ENCODE measurements at regions not wholly inside any gene's neighbourhood (a gene's known extent, or its start where the extent isn't known, plus 50 kb on each side); places are given as distances from the start of the nearest gene placed in this dataset.
"Not testable (repeated sequence)": the region's sequence is repeated elsewhere in the genome, so short reads cannot be mapped to it uniquely, and the experiment has no call there.

DNA sequence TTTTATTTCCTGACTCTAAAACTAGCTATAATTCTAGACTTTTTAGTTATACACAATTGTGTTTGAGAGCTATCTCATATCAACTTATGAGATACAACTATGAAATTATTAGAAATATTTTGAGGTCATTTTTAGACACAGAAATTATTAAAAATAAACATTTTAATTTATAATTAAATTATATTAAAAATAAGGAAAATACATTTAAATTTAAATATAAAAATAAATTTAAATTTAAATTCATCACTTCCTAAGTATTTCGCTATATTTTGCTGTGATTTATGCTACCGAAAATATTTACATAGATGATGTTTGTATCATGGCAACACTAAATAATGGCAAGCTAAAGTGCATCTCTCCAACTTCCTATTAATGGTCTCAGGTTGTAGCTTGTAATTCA is 105.7 kb downstream of the ZNF716 start:
- in situ Hi-C loops (cut with HindIII; ENCODE audit: extremely low pct_ligation_motif_present, low pct_unique_long_range_greater_than_20kb); H2AFZ ChIP-seq (ENCODE audit: low read length); CTCF ChIA-PET (ENCODE audit: low intra/inter-chr PET ratio, low total read pairs); H3K36me3 ChIP-seq (replicated peaks in 1 of 2; ENCODE audit: control insufficient read depth in 1 of 2, insufficient read depth in 2 of 2, low read length in 2 of 2); H4K20me1 ChIP-seq (ENCODE audit: insufficient read depth, low read length); DNase-seq (ENCODE audit: low spot score); H3K4me1 ChIP-seq (ENCODE audit: insufficient read depth, low read length); H3K9ac ChIP-seq (ENCODE audit: insufficient read depth, low read depth, low read length); POLR2A ChIA-PET; H3K27me3 ChIP-seq (ENCODE audit: control insufficient read depth in 1 of 2, insufficient read depth in 2 of 2, low read length in 2 of 2); BruUV-seq (replicated peaks); H3K27ac ChIP-seq (ENCODE audit: extremely low read length, insufficient read depth, low read length); H3K4me3 ChIP-seq (replicated peaks in 1 of 3; ENCODE audit: insufficient read depth in 1 of 3, low read depth in 2 of 3, low read length in 3 of 3); FAIRE-seq; H3K79me2 ChIP-seq (ENCODE audit: insufficient read depth, low read length); intact Hi-C loops (cut with micrococcal nuclease; ENCODE audit: unreplicated experiment); H3K4me2 ChIP-seq (ENCODE audit: low read depth, low read length); ATAC-seq: not testable (repeated sequence)
- H3K9me3 ChIP-seq (ENCODE audit: low read length), result peaks cover 53% of the 10 kb centered on the region
- whole genome bisulfite sequencing (ENCODE audit: low lambda C conversion rate), result under 1% methylated on average over 2 of the region's 2 CpGs

GRCh38 chr7:57579454-57579853 is 129.5 kb downstream of the ZNF716 start:
- H4K20me1 ChIP-seq (ENCODE audit: insufficient read depth, low read length), result no peaks in the 10 kb centered on the region
- no peak overlapping the region for H3K4me2 ChIP-seq (ENCODE audit: low read depth, low read length)
- TF ChIP-seq, protein P1, sequence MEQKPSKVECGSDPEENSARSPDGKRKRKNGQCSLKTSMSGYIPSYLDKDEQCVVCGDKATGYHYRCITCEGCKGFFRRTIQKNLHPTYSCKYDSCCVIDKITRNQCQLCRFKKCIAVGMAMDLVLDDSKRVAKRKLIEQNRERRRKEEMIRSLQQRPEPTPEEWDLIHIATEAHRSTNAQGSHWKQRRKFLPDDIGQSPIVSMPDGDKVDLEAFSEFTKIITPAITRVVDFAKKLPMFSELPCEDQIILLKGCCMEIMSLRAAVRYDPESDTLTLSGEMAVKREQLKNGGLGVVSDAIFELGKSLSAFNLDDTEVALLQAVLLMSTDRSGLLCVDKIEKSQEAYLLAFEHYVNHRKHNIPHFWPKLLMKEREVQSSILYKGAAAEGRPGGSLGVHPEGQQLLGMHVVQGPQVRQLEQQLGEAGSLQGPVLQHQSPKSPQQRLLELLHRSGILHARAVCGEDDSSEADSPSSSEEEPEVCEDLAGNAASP (CRISPR knock-in tag; IDR thresholded peaks at IDR 0.05; ENCODE audit: borderline replicate concordance), result no peak
- TF ChIP-seq ZNF678 (CRISPR knock-in tag; IDR thresholded peaks at IDR 0.05) (no peak), AFF4 (CRISPR knock-in tag; IDR thresholded peaks at IDR 0.05) (no peak), IKZF1 (IDR thresholded peaks at IDR 0.05) (no peak), IRX3 (CRISPR knock-in tag; IDR thresholded peaks at IDR 0.05; ENCODE audit: borderline replicate concordance, low read depth) (no peak), TGIF2 (CRISPR knock-in tag; IDR thresholded peaks at IDR 0.05) (no peak), ZBTB7B (CRISPR knock-in tag; IDR thresholded peaks at IDR 0.05) (no peak), ZNF225 (CRISPR knock-in tag; IDR thresholded peaks at IDR 0.05) (no peak), ZNF383 (CRISPR knock-in tag; IDR thresholded peaks at IDR 0.05; ENCODE audit: borderline replicate concordance) (no peak), ZNF672 (CRISPR knock-in tag; IDR thresholded peaks at IDR 0.05) (no peak), ZGPAT (CRISPR knock-in tag; IDR thresholded peaks at IDR 0.05) (no peak), ZNF432 (CRISPR knock-in tag; IDR thresholded peaks at IDR 0.05; ENCODE audit: borderline replicate concordance) (no peak), FOSL2 (CRISPR knock-in tag; IDR thresholded peaks at IDR 0.05) (no peak), ZNF747 (CRISPR knock-in tag; IDR thresholded peaks at IDR 0.05; ENCODE audit: borderline replicate concordance) (no peak), ZNF629 (CRISPR knock-in tag; conservative IDR thresholded peaks at IDR 0.05) (no peak)
- POLR2A ChIA-PET, result no interaction called here
- H3K79me2 ChIP-seq (ENCODE audit: insufficient read depth, low read length), result no peaks in the 10 kb centered on the region
- DNase-seq (ENCODE audit: low spot score) (no peak), ATAC-seq (no peak), FAIRE-seq (no peak)
- intact Hi-C loops (cut with micrococcal nuclease; ENCODE audit: unreplicated experiment) (no loop called here), in situ Hi-C loops (cut with HindIII; ENCODE audit: extremely low pct_ligation_motif_present, low pct_unique_long_range_greater_than_20kb) (no loop called here)
- no peak overlapping the region for H3K9ac ChIP-seq (ENCODE audit: insufficient read depth, low read depth, low read length)
- 35% methylated on average over 15 of the region's 15 CpGs for WGBS (ENCODE audit: low lambda C conversion rate)
- no peaks in the 10 kb centered on the region for H3K4me1 ChIP-seq (ENCODE audit: insufficient read depth, low read length)
- no peak overlapping the region for H2AFZ ChIP-seq (ENCODE audit: low read length)
- H3K9me3 ChIP-seq (ENCODE audit: low read length), result peaks cover 75% of the 10 kb centered on the region
- H3K36me3 ChIP-seq (replicated peaks in 1 of 2; ENCODE audit: control insufficient read depth in 1 of 2, insufficient read depth in 2 of 2, low read length in 2 of 2), result no peaks in the 10 kb centered on the region
- no TSS peak for BruUV-seq (replicated peaks)
- H3K27ac ChIP-seq (ENCODE audit: extremely low read length, insufficient read depth, low read length), result no peak overlapping the region
- no peak overlapping the region for H3K4me3 ChIP-seq (replicated peaks in 1 of 3; ENCODE audit: insufficient read depth in 1 of 3, low read depth in 2 of 3, low read length in 3 of 3)
- CTCF ChIA-PET (ENCODE audit: low intra/inter-chr PET ratio, low total read pairs), result no interaction called here
- H3K27me3 ChIP-seq (ENCODE audit: control insufficient read depth in 1 of 2, insufficient read depth in 2 of 2, low read length in 2 of 2), result no peaks in the 10 kb centered on the region
